GM21717 (cell line): ENCODE measurements at regions not wholly inside any gene's neighbourhood (a gene's known extent, or its start where the extent isn't known, plus 50 kb on each side); places are given as distances from the start of the nearest gene placed in this dataset.
"Not testable (repeated sequence)": the region's sequence is repeated elsewhere in the genome, so short reads cannot be mapped to it uniquely, and the experiment has no call there.

ENCODE experiments used
- ATAC-seq: cut with Tn5 transposase; IDR thresholded peaks from one replicate; pipeline ENCODE4 v1.9.1; 2021; ENCODE audit warnings: mild to moderate bottlenecking, moderate library complexity; ENCODE audit not compliant: unreplicated experiment

DNA sequence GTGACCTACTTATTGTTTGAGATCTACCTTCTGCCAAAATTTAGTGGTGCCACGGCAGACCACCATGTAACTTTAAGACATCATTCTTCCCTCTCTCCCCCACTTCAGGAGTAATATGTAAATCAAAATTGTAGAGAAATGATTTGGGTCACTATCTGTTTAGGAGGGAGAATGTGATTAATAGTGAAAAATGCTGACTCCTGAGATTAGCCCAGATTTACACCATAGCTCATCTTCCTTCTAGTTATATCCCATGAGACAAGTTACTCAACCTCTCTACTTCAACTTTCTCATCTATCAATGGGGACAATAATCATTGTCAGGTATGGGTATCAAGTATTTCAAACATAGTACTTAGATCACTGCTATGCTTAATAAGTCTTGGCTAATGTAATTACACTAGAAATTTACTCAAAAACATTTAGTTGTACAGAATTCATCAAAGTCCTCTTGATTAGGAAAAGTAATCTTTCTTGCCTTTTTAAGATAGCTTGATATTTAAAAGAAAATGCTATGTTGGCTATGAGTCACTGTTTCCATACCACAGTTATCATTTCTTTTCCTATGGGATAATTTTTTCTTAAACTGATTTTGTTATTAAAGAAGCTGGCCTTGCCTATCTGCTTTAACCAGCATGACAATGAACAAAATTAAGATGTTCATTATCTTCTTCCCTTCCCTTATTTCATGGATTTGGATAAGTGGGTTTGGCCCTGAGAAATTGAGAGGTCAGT is 1038.9 kb upstream of the ZEB2 start:
- no peak for ATAC-seq

- no peak for ATAC-seq
These were observed 1035.4 kb upstream of the ZEB2 start for GRCh38 chr2:145555360-145555759.

DNA sequence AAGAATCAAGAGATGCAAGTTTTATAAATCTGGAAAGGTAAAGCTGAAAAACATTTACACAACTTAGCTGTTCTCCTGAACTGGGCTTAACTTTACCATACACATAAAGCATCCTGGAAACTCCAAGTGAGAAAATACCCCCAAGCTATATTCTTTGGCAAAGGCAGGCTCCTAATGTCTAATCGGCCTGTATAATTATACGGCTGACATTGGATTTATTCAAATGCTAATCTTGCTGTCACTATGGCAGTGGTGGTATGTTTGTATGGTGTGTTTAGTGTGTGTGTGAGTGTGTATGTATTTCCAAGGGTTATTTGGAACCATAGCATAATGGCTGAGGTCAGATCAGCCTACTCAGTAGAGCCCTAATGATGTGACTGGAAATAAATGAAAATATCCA is 1031.8 kb upstream of the ZEB2 start:
- ATAC-seq = no peak

DNA sequence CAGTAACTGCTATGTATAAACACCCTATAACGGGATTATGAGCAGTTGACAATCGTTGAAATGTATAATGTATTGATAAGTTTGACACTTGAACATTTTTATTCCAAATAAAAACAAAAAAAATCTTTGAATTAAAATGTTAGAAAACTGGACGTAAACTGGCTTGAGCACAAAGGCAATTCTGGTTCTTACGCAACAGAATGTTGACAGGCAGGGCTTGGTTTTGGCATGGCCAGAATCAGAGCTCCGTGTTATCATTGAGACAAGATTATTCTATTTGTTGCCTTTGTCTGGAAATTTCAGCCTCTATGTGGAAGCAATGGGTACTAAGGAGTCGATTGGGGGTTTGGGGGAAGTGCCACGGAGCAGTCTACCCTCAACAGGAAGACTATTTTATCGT is 1028.6 kb upstream of the ZEB2 start:
- no peak for ATAC-seq

- ATAC-seq = no peak
These were observed 1027.7 kb upstream of the ZEB2 start for GRCh38 chr2:145547620-145548019.

DNA sequence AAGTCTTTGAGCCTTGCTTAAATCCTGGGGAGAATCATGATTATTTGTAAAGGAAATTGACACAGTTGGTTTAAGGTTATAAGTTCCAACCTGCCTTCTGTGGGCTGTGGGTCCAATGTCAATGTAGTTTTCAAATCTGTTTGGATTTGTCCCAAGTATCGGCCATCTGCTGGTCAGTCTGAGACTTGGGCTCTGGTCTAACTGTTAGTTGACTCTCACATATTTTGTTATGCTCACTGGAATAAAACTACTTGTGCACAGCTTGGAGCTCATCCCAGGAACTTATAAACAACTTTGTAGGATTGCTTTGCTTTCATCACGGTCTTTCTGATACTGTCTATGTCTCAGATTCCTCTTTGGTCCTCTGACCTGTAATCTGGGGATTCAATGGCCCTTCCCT is 1026.2 kb upstream of the ZEB2 start:
- no peak for ATAC-seq

DNA sequence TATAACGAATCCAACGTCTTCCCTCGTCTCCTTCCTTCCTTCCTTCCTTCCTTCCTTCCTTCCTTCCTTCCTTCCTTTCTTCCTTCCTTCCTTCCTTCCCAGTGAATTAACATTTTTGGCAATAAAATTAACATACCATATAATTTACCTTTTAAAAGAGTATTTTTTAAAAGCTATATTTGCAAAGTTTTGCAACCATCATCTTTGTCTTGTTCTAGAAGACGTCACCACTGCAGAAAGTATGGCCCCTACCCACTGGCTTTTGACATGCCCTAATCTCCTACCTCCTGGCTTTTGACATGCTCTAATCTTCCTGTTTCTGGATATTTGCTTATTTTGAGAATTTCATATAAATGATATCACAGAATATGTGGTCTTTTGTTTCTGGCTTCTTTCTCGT is 1023.9 kb upstream of the ZEB2 start:
- no peak for ATAC-seq

DNA sequence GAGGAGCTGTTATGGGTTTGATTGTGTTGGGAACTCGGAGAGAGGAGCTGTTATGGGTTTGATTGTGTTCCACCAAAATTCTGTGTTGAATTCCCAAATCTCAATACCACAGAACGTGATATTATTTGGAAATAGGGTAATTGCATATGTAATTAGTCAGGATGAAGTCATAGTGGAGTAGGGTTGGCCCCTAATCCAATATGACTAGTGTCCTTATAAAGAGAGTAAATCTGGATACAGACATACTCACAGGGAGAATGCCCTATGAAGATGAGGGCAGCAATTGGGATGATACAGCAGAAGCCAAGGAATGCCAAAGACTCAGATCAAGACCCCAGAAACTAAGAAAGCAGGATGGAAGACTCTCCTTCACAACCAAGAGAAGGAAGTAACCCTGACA is 1023.2 kb upstream of the ZEB2 start:
- ATAC-seq = no peak

- ATAC-seq = no peak
These were observed 1021.1 kb upstream of the ZEB2 start for GRCh38 chr2:145541028-145541427.

- no peak for ATAC-seq
These were observed 1018.9 kb upstream of the ZEB2 start for GRCh38 chr2:145538661-145539350.

DNA sequence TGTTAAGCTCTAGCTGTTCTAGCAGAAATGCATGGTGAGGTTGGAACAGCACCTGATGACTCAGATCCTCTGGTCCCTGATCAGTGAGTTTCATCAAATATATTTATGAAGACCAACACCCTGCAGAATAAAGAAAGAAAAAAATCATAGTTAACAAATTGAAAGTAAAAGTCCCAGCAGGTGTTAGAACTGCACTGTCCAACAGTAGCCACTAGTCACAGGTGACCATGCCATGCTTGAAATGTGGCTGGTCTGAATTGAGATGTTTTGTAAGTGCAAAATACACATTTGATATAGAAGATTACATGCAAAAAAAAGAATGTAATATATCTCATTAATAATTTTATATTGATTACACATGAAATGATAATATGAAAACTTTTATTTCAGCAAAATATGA is 1010.7 kb upstream of the ZEB2 start:
- no peak for ATAC-seq

DNA sequence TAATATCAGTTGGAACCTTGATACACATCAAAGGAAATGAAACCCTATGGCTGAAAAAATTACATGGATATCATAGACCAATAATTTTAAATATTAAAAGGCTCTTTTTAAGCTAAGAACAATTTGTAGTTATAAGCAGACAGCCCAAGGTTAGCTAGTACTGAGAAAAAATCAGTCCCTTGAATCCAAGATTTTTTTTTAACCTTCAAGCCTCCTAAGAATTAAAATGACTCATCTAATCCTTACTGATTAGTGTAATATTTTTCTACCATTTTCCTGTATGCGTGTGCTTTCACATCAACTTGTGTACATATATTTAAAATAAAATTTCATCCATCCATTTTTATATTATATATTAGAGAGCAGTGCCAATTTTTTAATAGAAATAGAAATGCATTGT is 1004.9 kb upstream of the ZEB2 start:
- no peak for ATAC-seq

DNA sequence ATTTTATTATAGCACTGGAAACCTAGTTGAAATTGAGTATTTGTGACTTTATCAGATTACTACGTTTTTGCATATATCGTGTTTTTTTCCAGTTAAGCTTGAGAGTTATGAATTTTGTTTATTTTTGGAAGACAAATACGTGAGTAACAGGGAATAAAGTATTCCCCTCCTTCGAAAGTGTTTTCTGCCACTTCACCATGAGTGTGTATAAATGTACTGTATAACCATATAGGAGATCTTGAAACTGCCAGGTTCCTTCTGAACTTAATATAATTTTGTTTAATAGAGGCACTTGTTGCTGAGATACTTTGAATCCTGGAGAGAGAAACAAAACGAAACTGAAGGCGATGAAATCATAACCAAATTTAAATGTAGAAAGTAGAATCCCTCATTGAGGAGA is 1004.4 kb upstream of the ZEB2 start:
- no peak for ATAC-seq

DNA sequence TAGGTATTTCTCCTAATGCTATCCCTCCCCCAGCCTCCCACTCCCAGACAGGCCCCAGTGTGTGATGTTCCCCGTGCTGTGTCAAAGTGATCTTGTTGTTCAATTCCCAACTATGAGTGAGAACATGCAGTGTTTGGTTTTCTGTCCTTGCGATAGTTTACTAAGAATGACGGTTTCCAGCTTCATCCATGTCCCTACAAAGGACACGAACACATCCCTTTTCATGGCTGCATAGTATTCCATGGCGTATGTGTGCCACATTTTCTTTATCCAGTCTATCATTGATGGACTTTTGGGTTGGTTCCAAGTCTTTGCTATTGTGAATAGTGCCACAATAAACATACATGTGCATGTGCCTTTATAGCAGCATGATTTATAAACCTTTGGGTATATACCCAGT is 999.3 kb upstream of the ZEB2 start:
- ATAC-seq = not testable (repeated sequence)

DNA sequence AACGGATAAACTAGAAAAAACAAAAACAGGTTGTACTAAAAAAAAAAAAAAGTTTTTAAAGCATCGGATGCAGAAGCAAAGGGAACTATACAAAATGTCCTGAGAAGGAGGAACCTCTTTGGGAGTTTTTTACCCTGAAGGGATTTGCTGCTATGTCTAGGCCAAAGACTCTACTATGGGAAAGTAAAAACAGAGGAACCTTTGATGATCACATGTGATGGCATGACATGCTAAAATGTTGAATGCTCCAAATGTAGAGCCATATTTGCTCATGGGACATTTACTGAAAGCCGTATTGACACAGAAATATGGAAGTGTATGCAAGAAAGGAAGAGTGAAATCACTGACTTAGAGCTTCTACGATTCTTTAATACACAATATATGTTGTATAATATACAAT is 992.0 kb upstream of the ZEB2 start:
- ATAC-seq = no peak

DNA sequence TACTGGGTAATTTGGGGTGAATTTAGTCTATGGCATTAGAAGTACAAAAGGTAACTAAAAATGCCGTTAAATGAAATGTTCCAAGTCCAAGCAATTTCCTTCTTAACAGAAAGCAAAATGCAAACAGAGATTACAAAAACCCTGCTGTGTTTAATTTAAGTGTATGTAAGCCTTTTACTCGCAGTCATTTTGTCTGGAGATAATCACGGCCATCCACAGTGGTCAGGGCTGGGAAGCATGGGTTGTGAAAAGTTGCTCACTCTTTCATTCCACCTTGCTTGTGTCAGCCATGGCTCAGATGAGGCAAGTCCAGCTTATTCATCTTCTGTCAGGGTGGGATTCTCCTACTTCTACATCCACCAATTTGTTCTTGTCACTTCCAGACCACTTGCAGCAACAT is 983.6 kb upstream of the ZEB2 start:
- ATAC-seq = no peak

DNA sequence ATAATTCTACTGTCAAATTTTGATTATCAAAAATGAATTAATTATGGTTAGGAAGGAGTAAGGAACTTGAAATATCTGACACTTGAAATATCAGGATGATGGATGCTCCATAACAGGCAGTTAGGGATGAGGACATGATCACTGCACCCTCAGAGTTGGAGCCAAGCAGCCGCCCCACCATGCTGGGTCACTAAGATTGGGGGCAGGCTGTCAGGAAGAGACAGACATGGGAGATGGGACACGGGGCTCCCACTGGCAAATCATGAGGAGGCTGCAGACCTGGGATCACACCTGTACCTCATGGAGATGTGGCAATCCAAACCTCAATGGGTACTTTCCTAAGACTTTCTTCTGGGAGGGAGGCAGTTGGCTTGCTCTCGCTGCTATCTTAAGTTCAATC is 982.0 kb upstream of the ZEB2 start:
- no peak for ATAC-seq

DNA sequence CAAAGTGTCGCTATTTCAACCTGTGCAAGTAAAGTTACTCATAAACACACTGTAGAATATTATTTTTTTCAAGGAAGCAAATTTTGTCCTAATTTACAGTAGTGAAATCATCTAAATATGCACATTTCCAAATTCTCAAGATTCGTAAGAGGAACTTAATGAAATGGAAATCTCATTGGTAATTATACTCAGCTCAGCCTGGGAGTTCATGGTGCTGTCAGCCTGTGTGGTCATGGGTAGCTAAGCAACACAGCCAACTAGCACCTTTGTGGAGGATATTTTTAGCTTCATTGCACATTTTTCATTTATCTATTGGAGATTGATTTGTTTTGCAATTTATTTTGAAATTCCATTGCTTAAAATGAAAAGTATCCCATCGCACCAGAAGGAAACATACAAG is 975.7 kb upstream of the ZEB2 start:
- no peak for ATAC-seq

DNA sequence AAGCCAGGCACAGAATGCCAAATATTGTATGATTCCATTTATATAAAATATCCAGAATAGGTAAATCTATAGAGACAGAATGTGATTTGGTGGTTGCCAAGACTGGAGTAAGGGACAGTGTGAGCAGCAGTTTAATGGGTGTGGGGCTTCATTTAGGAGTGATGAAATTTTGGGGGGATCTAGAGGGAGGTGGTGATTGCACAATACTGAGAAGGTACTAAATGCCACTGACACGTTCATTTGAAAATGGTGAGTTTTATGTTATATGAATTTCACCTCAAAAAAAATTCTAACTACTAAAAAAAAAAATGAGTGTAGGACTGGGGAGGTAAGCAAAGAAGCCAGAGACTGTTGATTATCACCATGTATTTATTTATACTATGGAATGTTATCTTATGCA is 974.5 kb upstream of the ZEB2 start:
- no peak for ATAC-seq

- no peak for ATAC-seq
These were observed 968.7 kb upstream of the ZEB2 start for GRCh38 chr2:145488571-145488970.

- no peak for ATAC-seq
These were observed 964.7 kb upstream of the ZEB2 start for GRCh38 chr2:145484448-145485097.

GRCh38 chr2:145483854-145484253 is 963.9 kb upstream of the ZEB2 start:
- no peak for ATAC-seq
